Gastroesophageal sphincter (tissue), 3 donors: ENCODE measurements at regions not wholly inside any gene's neighbourhood (a gene's known extent, or its start where the extent isn't known, plus 50 kb on each side); places are given as distances from the start of the nearest gene placed in this dataset.

Experiments
- POLR2A ChIP-seq, 2 donors: fragments of 450-650 bp; IDR thresholded peaks; one replicate each; pipeline ENCODE4 v1.6.1; 2017; ENCODE audit warnings: antibody characterized with exemption in 2 of 2, mild to moderate bottlenecking in 2 of 2, moderate library complexity in 1 of 2
- POLR2AphosphoS5 ChIP-seq: sonication (generic); formaldehyde crosslinking; IDR thresholded peaks from one replicate; pipeline ENCODE4 v1.6.1; 2017; ENCODE audit warnings: antibody characterized with exemption
- TF ChIP-seq, protein P1 (sequence below), 4 experiments: fragments of 200-600 bp in 2 of 4; fragments of 450-650 bp in 2 of 4; sonication (generic) in 1 of 4; IDR thresholded peaks; one replicate each; pipeline ENCODE4 v1.5.1; 2017 to 2019; ENCODE audit warnings: antibody characterized with exemption in 4 of 4, mild to moderate bottlenecking in 2 of 4, moderate library complexity in 2 of 4

GRCh38 chr4:31620476-31620875 lies 900.3 kb downstream of the PCDH7 start:
- TF ChIP-seq, protein P1, sequence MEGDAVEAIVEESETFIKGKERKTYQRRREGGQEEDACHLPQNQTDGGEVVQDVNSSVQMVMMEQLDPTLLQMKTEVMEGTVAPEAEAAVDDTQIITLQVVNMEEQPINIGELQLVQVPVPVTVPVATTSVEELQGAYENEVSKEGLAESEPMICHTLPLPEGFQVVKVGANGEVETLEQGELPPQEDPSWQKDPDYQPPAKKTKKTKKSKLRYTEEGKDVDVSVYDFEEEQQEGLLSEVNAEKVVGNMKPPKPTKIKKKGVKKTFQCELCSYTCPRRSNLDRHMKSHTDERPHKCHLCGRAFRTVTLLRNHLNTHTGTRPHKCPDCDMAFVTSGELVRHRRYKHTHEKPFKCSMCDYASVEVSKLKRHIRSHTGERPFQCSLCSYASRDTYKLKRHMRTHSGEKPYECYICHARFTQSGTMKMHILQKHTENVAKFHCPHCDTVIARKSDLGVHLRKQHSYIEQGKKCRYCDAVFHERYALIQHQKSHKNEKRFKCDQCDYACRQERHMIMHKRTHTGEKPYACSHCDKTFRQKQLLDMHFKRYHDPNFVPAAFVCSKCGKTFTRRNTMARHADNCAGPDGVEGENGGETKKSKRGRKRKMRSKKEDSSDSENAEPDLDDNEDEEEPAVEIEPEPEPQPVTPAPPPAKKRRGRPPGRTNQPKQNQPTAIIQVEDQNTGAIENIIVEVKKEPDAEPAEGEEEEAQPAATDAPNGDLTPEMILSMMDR (IDR thresholded peaks at IDR 0.05): no peak
- no peak for TF ChIP-seq POLR2A (IDR thresholded peaks at IDR 0.05)
- TF ChIP-seq POLR2AphosphoS5: no peak
